ENCODE measurements at regions not wholly inside any gene's neighbourhood (a gene's known extent, or its start where the extent isn't known, plus 50 kb on each side); places are given as distances from the start of the nearest gene placed in this dataset.

- no peak for DNase-seq
These were observed 455.4 kb downstream of the EBF1 start for GRCh38 chr5:158644301-158644700.

- DNase-seq: no peak
These were observed 455.9 kb downstream of the EBF1 start for GRCh38 chr5:158643840-158644239.

GRCh38 chr5:158642879-158643278, 456.8 kb downstream of the EBF1 start:
- DNase-seq: no peak

- DNase-seq: no peak
These were observed 458.7 kb downstream of the EBF1 start for GRCh38 chr5:158641016-158641415.

- DNase-seq: no peak
These were observed 459.1 kb downstream of the EBF1 start for GRCh38 chr5:158640593-158640980.

GRCh38 chr5:158639881-158640592, 459.7 kb downstream of the EBF1 start:
- no peak for DNase-seq

GRCh38 chr5:158638396-158638795, 461.3 kb downstream of the EBF1 start:
- no peak for DNase-seq

- DNase-seq: no peak
These were observed 462.7 kb downstream of the EBF1 start for GRCh38 chr5:158637039-158637438.

- no peak for DNase-seq
These were observed 464.2 kb downstream of the EBF1 start for GRCh38 chr5:158635565-158635964.

GRCh38 chr5:158634714-158635113, 465.0 kb downstream of the EBF1 start:
- DNase-seq: no peak

GRCh38 chr5:158629591-158630312, 470.0 kb downstream of the EBF1 start:
- DNase-seq: no peak

- no peak for DNase-seq
These were observed 473.0 kb downstream of the EBF1 start for GRCh38 chr5:158626718-158627117.

- no peak for DNase-seq
These were observed 475.7 kb downstream of the EBF1 start for GRCh38 chr5:158623971-158624370.

GRCh38 chr5:158621391-158621790, 478.3 kb downstream of the EBF1 start:
- no peak for DNase-seq

GRCh38 chr5:158619083-158619788, 480.5 kb downstream of the EBF1 start:
- no peak for DNase-seq

- no peak for DNase-seq
These were observed 481.5 kb downstream of the EBF1 start for GRCh38 chr5:158618256-158618655.

GRCh38 chr5:158616707-158617106, 483.0 kb downstream of the EBF1 start:
- DNase-seq: no peak

GRCh38 chr5:158614951-158615350, 484.8 kb downstream of the EBF1 start:
- DNase-seq: no peak

GRCh38 chr5:158611581-158611980, 488.1 kb downstream of the EBF1 start:
- DNase-seq: no peak

- DNase-seq: no peak
These were observed 489.7 kb downstream of the EBF1 start for GRCh38 chr5:158610051-158610415.

GRCh38 chr5:158609333-158610050, 490.2 kb downstream of the EBF1 start:
- DNase-seq: no peak

- no peak for DNase-seq
These were observed 492.6 kb downstream of the EBF1 start for GRCh38 chr5:158607088-158607487.

- DNase-seq: no peak
These were observed 493.5 kb downstream of the EBF1 start for GRCh38 chr5:158606233-158606632.
